H1 (cell line): ENCODE measurements at regions not wholly inside any gene's neighbourhood (a gene's known extent, or its start where the extent isn't known, plus 50 kb on each side); places are given as distances from the start of the nearest gene placed in this dataset.

ENCODE experiments used
- CTCF ChIA-PET: fragments of 300-600 bp; sonication (Branson Sonifier 250); formaldehyde crosslinking; loops from one replicate; lab custom pipeline; 2021; ENCODE audit not compliant: partially characterized antibody; lab: Charles Lee
- POLR2A ChIA-PET: fragments of 300-600 bp; sonication (Branson Sonifier 250); formaldehyde crosslinking; loops from one replicate; lab custom pipeline; 2021; ENCODE audit warnings: inconsistent platforms; ENCODE audit not compliant: partially characterized antibody; lab: Charles Lee
- DNase-seq, 2 experiments: peaks; one replicate each; pipeline versions ENCODE4 v3.0.0 to v3.0.0-alpha.2; 2010 to 2022; ENCODE audit warnings: low spot score in 2 of 2, low read depth in 1 of 2, mixed read lengths in 1 of 2
- FAIRE-seq: peaks from 2 replicates; lab custom pipeline; 2011; peaks lifted over from hg19 to GRCh38; lab: Jason Lieb, UNC
- H2AFZ ChIP-seq: 2 replicates; pipeline ENCODE4 v1.8.1; 2012; ENCODE audit warnings: low read length, inconsistent platforms
- H2AK5ac ChIP-seq: 2 replicates; pipeline ENCODE4 v1.6.1; 2013; ENCODE audit warnings: low read depth, low read length
- H2BK120ac ChIP-seq: replicated peaks from 2 replicates; pipeline ENCODE3; 2013; ENCODE audit warnings: low read depth, low read length, inconsistent platforms
- H2BK12ac ChIP-seq: 2 replicates; pipeline ENCODE4 v1.6.1; 2013; ENCODE audit warnings: low read depth, low read length
- H2BK15ac ChIP-seq: 2 replicates; pipeline ENCODE4 v1.6.1; 2013; ENCODE audit warnings: low read length
- H2BK20ac ChIP-seq: 2 replicates; pipeline ENCODE4 v1.6.1; 2013; ENCODE audit warnings: low read length
- H2BK5ac ChIP-seq: 2 replicates; pipeline ENCODE4 v1.6.1; 2013; ENCODE audit warnings: low read depth, low read length
- H3K14ac ChIP-seq: 2 replicates; pipeline ENCODE4 v1.6.1; 2013; ENCODE audit warnings: inconsistent platforms; ENCODE audit not compliant: insufficient read length
- H3K18ac ChIP-seq: 2 replicates; pipeline ENCODE4 v1.6.1; 2013; ENCODE audit warnings: low read length; ENCODE audit errors: extremely low read depth
- H3K23ac ChIP-seq: 2 replicates; pipeline ENCODE4 v1.6.1; 2013; ENCODE audit warnings: inconsistent platforms; ENCODE audit not compliant: insufficient read length
- H3K23me2 ChIP-seq: 2 replicates; pipeline ENCODE4 v1.6.1; 2013; ENCODE audit warnings: low read depth, low read length
- H3K27ac ChIP-seq: 2 replicates; pipeline ENCODE4 v1.6.1; 2011; ENCODE audit warnings: low read depth, low read length, inconsistent platforms
- H3K27me3 ChIP-seq, 4 experiments: replicated peaks in 1 of 4; 1 replicate in 1 of 4; 2 replicates in 3 of 4; pipeline versions ENCODE4 v1.6.1 to v1.8.1; 2011 to 2013; ENCODE audit warnings: low read length in 3 of 4, mild to moderate bottlenecking in 3 of 4, inconsistent platforms in 2 of 4, mixed read lengths in 2 of 4, moderate library complexity in 1 of 4; ENCODE audit not compliant: control insufficient read depth in 3 of 4, insufficient read depth in 3 of 4; ENCODE audit errors: extremely low read depth in 1 of 4
- H3K36me3 ChIP-seq, 4 experiments: 2 replicates each; pipeline versions ENCODE4 v1.6.1 to v1.8.1; 2011 to 2013; ENCODE audit warnings: mild to moderate bottlenecking in 4 of 4, low read length in 3 of 4, moderate library complexity in 2 of 4, control low read depth in 1 of 4, inconsistent platforms in 1 of 4; ENCODE audit not compliant: insufficient read depth in 4 of 4, control insufficient read depth in 2 of 4
- H3K4ac ChIP-seq: replicated peaks from 2 replicates; pipeline ENCODE3; 2013; ENCODE audit warnings: low read length, low read depth, mixed read lengths, inconsistent platforms; ENCODE audit not compliant: insufficient read length
- H3K4me1 ChIP-seq, 4 experiments: replicated peaks in 1 of 4; 1 replicate in 1 of 4; 2 replicates in 3 of 4; pipeline versions ENCODE4 v1.6.1 to v1.8.1; 2011 to 2013; ENCODE audit warnings: low read length in 3 of 4, inconsistent platforms in 2 of 4, mixed read lengths in 1 of 4; ENCODE audit not compliant: insufficient read depth in 4 of 4, control insufficient read depth in 3 of 4
- H3K4me2 ChIP-seq, 2 experiments: 2 replicates each; pipeline versions ENCODE4 v1.6.1 to v1.8.1; 2011 to 2013; ENCODE audit warnings: low read depth in 2 of 2, low read length in 2 of 2, control low read depth in 1 of 2, inconsistent platforms in 1 of 2, mild to moderate bottlenecking in 1 of 2; ENCODE audit not compliant: insufficient read depth in 1 of 2
- H3K4me3 ChIP-seq, 4 experiments: fragments of 200-600, 300-600 bp in 1 of 4; sonication (generic), shearing (Covaris generic), sonication (Bioruptor Twin) in 1 of 4; 2 replicates each; pipeline versions ENCODE4 v1.5.1 to v1.8.1; 2011 to 2016; ENCODE audit warnings: low read length in 4 of 4, low read depth in 3 of 4, control low read depth in 2 of 4, inconsistent platforms in 2 of 4, mild to moderate bottlenecking in 2 of 4, mixed read lengths in 1 of 4, moderate library complexity in 1 of 4; ENCODE audit not compliant: insufficient read depth in 2 of 4; ENCODE audit errors: extremely low read depth in 1 of 4
- H3K56ac ChIP-seq: replicated peaks from 2 replicates; pipeline ENCODE3; 2013; ENCODE audit warnings: low read depth, mild to moderate bottlenecking, mixed read lengths, low read length, inconsistent platforms; ENCODE audit not compliant: insufficient read length
- H3K79me1 ChIP-seq: 2 replicates; pipeline ENCODE4 v1.6.1; 2013; ENCODE audit warnings: low read depth, low read length, control low read depth
- H3K79me2 ChIP-seq, 2 experiments: 2 replicates each; pipeline versions ENCODE4 v1.6.1 to v1.8.1; 2012 to 2013; ENCODE audit warnings: low read length in 2 of 2, mild to moderate bottlenecking in 2 of 2, inconsistent platforms in 1 of 2; ENCODE audit not compliant: insufficient read depth in 2 of 2, control insufficient read depth in 1 of 2
- H3K9ac ChIP-seq, 4 experiments: replicated peaks in 1 of 4; 1 replicate in 1 of 4; 2 replicates in 3 of 4; pipeline versions ENCODE4 v1.6.1 to v1.8.1; 2011 to 2013; ENCODE audit warnings: low read depth in 3 of 4, low read length in 3 of 4, control low read depth in 2 of 4, mild to moderate bottlenecking in 2 of 4, moderate library complexity in 2 of 4, inconsistent platforms in 1 of 4; ENCODE audit errors: extremely low read depth in 1 of 4
- H3K9me3 ChIP-seq, 2 experiments: 2 replicates each; pipeline versions ENCODE4 v1.6.1 to v1.8.1; 2012 to 2013; ENCODE audit warnings: mild to moderate bottlenecking in 2 of 2, moderate library complexity in 2 of 2, control low read depth in 1 of 2, inconsistent platforms in 1 of 2, low read depth in 1 of 2, low read length in 1 of 2, mixed read lengths in 1 of 2; ENCODE audit not compliant: insufficient read depth in 2 of 2
- H4K20me1 ChIP-seq, 2 experiments: replicated peaks in 1 of 2; 2 replicates each; pipeline versions ENCODE3 to v1.8.1; 2011 to 2013; ENCODE audit warnings: inconsistent platforms in 2 of 2, low read length in 2 of 2, mild to moderate bottlenecking in 1 of 2; ENCODE audit not compliant: insufficient read depth in 2 of 2, control insufficient read depth in 1 of 2
- H4K5ac ChIP-seq: 2 replicates; pipeline ENCODE4 v1.6.1; 2013; ENCODE audit warnings: low read length, low read depth, mixed read lengths, inconsistent platforms; ENCODE audit not compliant: insufficient read length
- H4K8ac ChIP-seq: 2 replicates; pipeline ENCODE4 v1.8.0; 2013; ENCODE audit warnings: mild to moderate bottlenecking, moderate library complexity, low read length, inconsistent platforms; ENCODE audit not compliant: insufficient read depth; ENCODE audit errors: extremely low read depth
- H4K91ac ChIP-seq: replicated peaks from 2 replicates; pipeline ENCODE3; 2013; ENCODE audit warnings: low read length, mixed read lengths, inconsistent platforms; ENCODE audit not compliant: insufficient read length
- BCL11A ChIP-seq, 2 experiments: IDR thresholded peaks; one replicate each; pipeline ENCODE4 v1.6.1; 2011; ENCODE audit warnings: low read depth in 2 of 2, low read length in 2 of 2, mild to moderate bottlenecking in 2 of 2
- CEBPB ChIP-seq: IDR thresholded peaks from 2 replicates; pipeline ENCODE4 v1.6.1; 2012; ENCODE audit warnings: low read depth, low read length
- CHD1 ChIP-seq: IDR thresholded peaks from 2 replicates; pipeline ENCODE4 v1.6.1; 2012; ENCODE audit warnings: low read depth, low read length, improper control_type of control experiment
- EGR1 ChIP-seq: IDR thresholded peaks from 2 replicates; pipeline ENCODE4 v1.6.1; 2011; ENCODE audit warnings: low read depth, low read length, borderline replicate concordance
- FOSL1 ChIP-seq: IDR thresholded peaks from 2 replicates; pipeline ENCODE4 v1.6.1; 2011; ENCODE audit warnings: mild to moderate bottlenecking, low read depth, low read length, moderate library complexity; ENCODE audit not compliant: insufficient read depth
- HDAC6 ChIP-seq: IDR thresholded peaks from one replicate; pipeline ENCODE4 v1.7.1; 2012; ENCODE audit warnings: low read depth, mild to moderate bottlenecking, inconsistent platforms, low read length, moderate library complexity
- JUN ChIP-seq: IDR thresholded peaks from 2 replicates; pipeline ENCODE4 v1.6.1; 2011; ENCODE audit warnings: low read depth, mild to moderate bottlenecking, improper control_type of control experiment, low read length
- NRF1 ChIP-seq: IDR thresholded peaks from 2 replicates; pipeline ENCODE4 v1.6.1; 2011; ENCODE audit warnings: mild to moderate bottlenecking, low read depth, low read length, improper control_type of control experiment
- POLR2A ChIP-seq, 2 experiments: IDR thresholded peaks; 1 replicate in 1 of 2; 2 replicates in 1 of 2; pipeline ENCODE4 v1.6.1; 2011; ENCODE audit warnings: low read depth in 2 of 2, low read length in 2 of 2, mild to moderate bottlenecking in 2 of 2; ENCODE audit errors: control extremely low read depth in 1 of 2
- RNF2 ChIP-seq: fragments of 200-900, 300-1000 bp; sonication (generic); IDR thresholded peaks from 2 replicates; pipeline ENCODE4 v1.7.1; 2016; ENCODE audit warnings: borderline replicate concordance, low read depth, mild to moderate bottlenecking, antibody characterized with exemption, low read length; ENCODE audit not compliant: poor library complexity, severe bottlenecking; ENCODE audit errors: missing control alignments
- SP1 ChIP-seq: IDR thresholded peaks from 2 replicates; pipeline ENCODE4 v1.6.1; 2011; ENCODE audit warnings: low read depth, low read length
- TEAD4 ChIP-seq: IDR thresholded peaks from 2 replicates; pipeline ENCODE4 v1.6.1; 2012; ENCODE audit warnings: low read depth, low read length, inconsistent platforms, mixed read lengths
- WGBS, 2 experiments: shearing (Covaris generic) in 1 of 2; methylation state at CpG; one replicate each; pipeline versions ENCODE4 v1.1.6 to v1.1.7; 2013 to 2015; ENCODE audit warnings: low lambda C conversion rate in 2 of 2, mixed read lengths in 2 of 2, inconsistent platforms in 1 of 2, low coverage in 1 of 2, missing lambda C conversion rate in 1 of 2; ENCODE audit not compliant: insufficient replicate concordance in 2 of 2, insufficient coverage in 1 of 2, insufficient read length in 1 of 2; ENCODE audit errors: extremely low coverage in 1 of 2, missing lambda C conversion rate in 1 of 2; 5-methylcytosine and 5-hydroxymethylcytosine counted together
- TF ChIP-seq, protein P1 (sequence below): IDR thresholded peaks from 2 replicates; pipeline ENCODE4 v1.6.1; 2012; ENCODE audit warnings: low read length, inconsistent platforms

DNA sequence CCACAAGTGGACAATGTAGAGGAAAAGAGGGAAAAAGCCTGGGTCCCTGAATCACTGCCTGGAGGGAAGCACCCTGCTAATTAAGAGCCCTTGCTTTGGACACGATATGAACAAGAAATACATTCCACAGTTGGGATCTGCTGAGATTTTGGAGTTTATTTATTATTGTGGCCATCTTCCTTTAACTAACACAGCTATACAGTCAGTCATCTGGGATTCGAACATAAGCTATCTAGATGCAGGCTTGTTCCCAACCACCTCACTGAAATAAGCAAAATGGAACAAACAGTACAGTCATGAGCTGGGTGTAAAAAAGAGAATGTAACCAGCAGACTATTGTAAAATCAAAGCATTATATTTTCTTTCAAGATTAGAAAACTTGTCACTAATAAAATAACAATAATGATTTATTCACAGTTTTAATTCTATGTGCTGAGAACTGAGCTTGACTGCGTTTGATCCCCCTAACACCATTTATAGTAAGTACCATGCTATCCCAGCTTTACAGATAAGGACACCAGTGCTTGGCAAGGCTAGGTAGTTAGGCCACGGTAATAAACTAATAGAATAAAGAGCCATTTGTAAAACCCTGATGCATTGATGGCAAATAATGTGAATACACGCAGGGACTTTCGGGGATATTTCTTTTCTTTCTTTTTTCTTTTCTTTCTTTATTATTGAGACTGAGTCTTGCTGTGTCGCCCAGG lies 223.8 kb upstream of the KLF6 start:
- Histone ChIP-seq H2BK12ac (no peak overlapping the region), H3K18ac (no peak overlapping the region), H2BK15ac (no peak overlapping the region), H3K36me3 (no peaks in the 10 kb centered on the region), H3K14ac (no peak overlapping the region), H3K27me3 (no peaks in the 10 kb centered on the region), H3K9ac (no peak overlapping the region), H2BK20ac (no peak overlapping the region), H3K4ac (no peak overlapping the region), H4K20me1 (no peaks in the 10 kb centered on the region), H4K91ac (no peak overlapping the region), H2AFZ (no peak overlapping the region), H4K8ac (no peak overlapping the region), H3K9me3 (no peaks in the 10 kb centered on the region), H3K4me2 (no peak overlapping the region), H2AK5ac (no peak overlapping the region), H3K79me1 (no peaks in the 10 kb centered on the region), H3K56ac (no peak overlapping the region), H3K4me3 (no peak overlapping the region), H3K27ac (no peak overlapping the region), H3K4me1 (peaks cover 0 to 7% (median 3%) of the 10 kb centered on the region in 4 experiments; a peak in 4 of 7 replicates), H2BK120ac (no peak overlapping the region), H2BK5ac (no peak overlapping the region), H3K23me2 (no peaks in the 10 kb centered on the region; the same call in 1 of the 2 replicates), H4K5ac (no peak overlapping the region), H3K79me2 (no peaks in the 10 kb centered on the region), H3K23ac (no peak overlapping the region)
- WGBS, 2 experiments, result 96% methylated on average over 7 of the region's 7 CpGs; no CpG with 5 or more reads in 1 of the 2 experiments
- FAIRE-seq (no peak), DNase-seq (no peak)
- ChIA-PET CTCF (no interaction called here), POLR2A (no interaction called here)
- TF ChIP-seq CHD1 (no peak), SP1 (no peak), BCL11A (IDR thresholded peaks at IDR 0.05; ENCODE audit: low read depth in 2 of 2, low read length in 2 of 2) (no peak), RNF2 (no peak), NRF1 (no peak), FOSL1 (no peak), TEAD4 (no peak), EGR1 (no peak), CEBPB (no peak), HDAC6 (no peak), JUN (no peak), POLR2A (IDR thresholded peaks at IDR 0.05; ENCODE audit: control extremely low read depth in 1 of 2, low read depth in 2 of 2, low read length in 2 of 2) (no peak)
- TF ChIP-seq, protein P1, sequence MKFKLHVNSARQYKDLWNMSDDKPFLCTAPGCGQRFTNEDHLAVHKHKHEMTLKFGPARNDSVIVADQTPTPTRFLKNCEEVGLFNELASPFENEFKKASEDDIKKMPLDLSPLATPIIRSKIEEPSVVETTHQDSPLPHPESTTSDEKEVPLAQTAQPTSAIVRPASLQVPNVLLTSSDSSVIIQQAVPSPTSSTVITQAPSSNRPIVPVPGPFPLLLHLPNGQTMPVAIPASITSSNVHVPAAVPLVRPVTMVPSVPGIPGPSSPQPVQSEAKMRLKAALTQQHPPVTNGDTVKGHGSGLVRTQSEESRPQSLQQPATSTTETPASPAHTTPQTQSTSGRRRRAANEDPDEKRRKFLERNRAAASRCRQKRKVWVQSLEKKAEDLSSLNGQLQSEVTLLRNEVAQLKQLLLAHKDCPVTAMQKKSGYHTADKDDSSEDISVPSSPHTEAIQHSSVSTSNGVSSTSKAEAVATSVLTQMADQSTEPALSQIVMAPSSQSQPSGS, result no peak
